Effector memory CD8-positive, alpha-beta T cell (primary cell): ENCODE measurements at regions not wholly inside any gene's neighbourhood (a gene's known extent, or its start where the extent isn't known, plus 50 kb on each side); places are given as distances from the start of the nearest gene placed in this dataset.

Experiments
- ATAC-seq: fragments of 150-1000 bp; cut with Tn5 transposase; replicated peaks from 2 replicates; pipeline ENCODE4 v1.10.0; 2021; ENCODE audit warnings: mild to moderate bottlenecking, moderate library complexity
- DNase-seq, 3 experiments: peaks; one replicate each; pipeline ENCODE4 v3.0.0; 2021
- H3K27ac Mint-ChIP-seq, 2 donors: one replicate each; pipeline ENCODE4 v1.8.0; 2022; ENCODE audit warnings: mild to moderate bottlenecking in 2 of 2, mixed read lengths in 2 of 2, moderate library complexity in 2 of 2
- H3K27me3 Mint-ChIP-seq, 2 donors: one replicate each; pipeline ENCODE4 v1.8.0; 2022; ENCODE audit warnings: mixed read lengths in 2 of 2
- H3K36me3 Mint-ChIP-seq: one replicate; pipeline ENCODE4 v1.8.0; 2022; ENCODE audit warnings: mild to moderate bottlenecking, moderate library complexity, mixed read lengths; ENCODE audit not compliant: insufficient read depth
- H3K4me1 Mint-ChIP-seq, 2 donors: one replicate each; pipeline ENCODE4 v1.8.0; 2022; ENCODE audit warnings: low read depth in 2 of 2, mixed read lengths in 2 of 2
- H3K4me3 Mint-ChIP-seq, 2 donors: one replicate each; pipeline ENCODE4 v1.8.0; 2022; ENCODE audit warnings: mild to moderate bottlenecking in 2 of 2, mixed read lengths in 2 of 2, moderate library complexity in 2 of 2
- H3K9me3 Mint-ChIP-seq, 2 donors: one replicate each; pipeline ENCODE4 v1.8.0; 2022; ENCODE audit warnings: mixed read lengths in 2 of 2

DNA sequence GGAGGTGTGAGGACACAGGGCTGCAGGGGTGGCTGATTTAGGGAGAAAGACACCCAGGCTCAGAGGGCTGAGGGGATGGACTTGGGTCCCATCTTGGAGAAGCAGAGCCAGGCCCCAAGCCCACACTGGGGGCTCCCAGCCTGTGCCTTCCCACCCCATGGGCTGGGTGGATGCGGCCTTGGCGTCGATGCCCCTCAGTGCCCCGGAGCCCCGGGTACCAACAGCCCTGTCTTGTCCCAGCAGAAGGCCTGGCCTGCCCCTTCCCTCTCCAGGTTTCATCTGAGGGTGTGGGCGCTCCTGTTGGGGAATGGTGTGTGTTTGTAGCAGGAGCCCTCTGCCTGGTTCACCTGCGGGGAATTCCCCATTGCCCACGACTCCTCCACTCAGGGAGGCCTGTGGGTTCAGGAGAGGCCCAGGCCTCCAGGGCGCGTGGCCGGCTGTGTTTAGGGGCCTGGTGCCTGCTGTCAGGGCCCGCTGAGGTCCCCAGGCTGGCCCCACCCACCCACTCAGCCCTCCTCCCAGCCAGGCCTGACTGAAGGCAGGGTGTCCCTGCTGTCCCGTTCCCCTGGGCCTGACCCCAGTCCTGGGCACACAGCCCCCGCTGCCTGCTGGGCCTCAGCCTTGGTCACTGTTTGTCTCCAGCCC is 51.1 kb upstream of the BEGAIN start:
- Mint-ChIP-seq H3K4me1 (peaks cover 42 to 48% of the 10 kb centered on the region in 2 donors), H3K27ac (peak overlapping the region in 1 of 2 donors; percentile 35), H3K9me3 (no peaks in the 10 kb centered on the region), H3K4me3 (peak overlapping the region in 1 of 2 donors; percentile 27), H3K27me3 (peaks cover 13 to 38% of the 10 kb centered on the region in 2 donors), H3K36me3 (peaks cover 16% of the 10 kb centered on the region)
- DNase-seq: no peak
- ATAC-seq: no peak

DNA sequence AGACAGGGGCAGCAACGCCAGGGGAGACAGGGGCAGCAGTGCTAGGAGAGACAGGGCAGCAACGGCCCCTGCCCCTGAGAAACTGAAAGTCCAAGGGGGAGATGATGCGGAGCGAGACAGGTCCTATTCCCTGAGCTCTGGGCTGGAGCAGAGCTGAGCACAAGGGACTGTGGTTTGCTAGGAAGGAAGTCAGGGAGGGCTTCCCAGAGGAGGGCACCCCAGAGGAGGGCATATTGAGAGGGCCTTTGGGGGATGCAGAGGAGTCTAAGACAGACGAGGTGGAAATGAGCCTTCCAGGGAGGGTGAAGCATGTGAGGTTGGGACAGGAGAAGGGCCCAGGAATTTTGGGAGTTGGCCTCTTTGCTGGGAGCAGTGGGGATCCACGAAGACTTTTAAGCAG is 52.1 kb upstream of the BEGAIN start:
- DNase-seq: no peak
- ATAC-seq: no peak
- Mint-ChIP-seq H3K9me3 (no peaks in the 10 kb centered on the region), H3K4me1 (peaks cover 50 to 55% of the 10 kb centered on the region in 2 donors), H3K27me3 (peaks cover 13 to 31% of the 10 kb centered on the region in 2 donors), H3K4me3 (peak overlapping the region; percentile 81 to 85), H3K36me3 (peaks cover 16% of the 10 kb centered on the region), H3K27ac (peak overlapping the region; percentile 49 to 95)

DNA sequence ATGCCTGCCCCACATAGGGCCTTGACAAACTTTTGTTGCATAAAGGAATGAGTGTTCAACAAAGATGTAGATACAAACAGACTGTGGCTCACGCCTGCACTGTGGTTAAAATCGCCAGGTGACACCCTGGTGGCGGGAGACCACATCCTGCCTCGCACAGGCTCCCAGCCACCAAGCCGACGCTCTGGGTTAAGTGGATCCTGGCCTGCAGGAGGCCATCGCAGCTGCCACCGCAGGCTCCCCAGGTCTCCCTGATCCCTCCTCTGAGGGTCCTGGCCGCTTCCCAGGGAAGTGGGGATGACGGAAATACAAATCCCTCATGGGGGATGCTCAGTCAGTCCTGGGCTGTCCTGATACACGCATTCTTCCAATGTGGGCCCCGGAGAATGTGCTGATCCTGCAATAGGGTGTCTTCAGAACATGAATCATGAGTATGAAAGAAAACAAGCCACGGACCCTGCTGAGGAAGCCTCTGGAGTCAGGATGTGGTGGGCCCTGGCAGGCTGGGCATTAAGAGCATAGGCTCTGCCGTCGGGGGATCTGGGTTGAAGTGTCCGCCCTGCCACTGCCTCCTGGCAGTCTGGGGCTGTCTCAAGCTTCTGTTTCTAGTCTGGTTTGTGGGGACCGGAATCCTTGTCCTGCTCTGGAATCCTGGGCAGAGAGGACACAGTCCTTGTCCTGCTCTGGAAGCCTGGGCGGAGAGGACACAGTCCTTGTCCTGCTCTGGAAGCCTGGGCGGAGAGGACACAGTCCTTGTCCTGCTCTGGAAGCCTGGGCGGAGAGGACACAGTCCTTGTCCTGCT is 53.5 kb upstream of the BEGAIN start:
- Mint-ChIP-seq H3K4me3 (peak overlapping the region; percentile 81 to 85), H3K27ac (peak overlapping the region; percentile 88 to 95), H3K9me3 (no peaks in the 10 kb centered on the region), H3K4me1 (peaks cover 62 to 69% of the 10 kb centered on the region in 2 donors), H3K27me3 (peaks cover 7 to 17% of the 10 kb centered on the region in 2 donors), H3K36me3 (peaks cover 16% of the 10 kb centered on the region)
- ATAC-seq (peak; percentile 94), DNase-seq (peak; percentile 76 to 81 (median 77))

DNA sequence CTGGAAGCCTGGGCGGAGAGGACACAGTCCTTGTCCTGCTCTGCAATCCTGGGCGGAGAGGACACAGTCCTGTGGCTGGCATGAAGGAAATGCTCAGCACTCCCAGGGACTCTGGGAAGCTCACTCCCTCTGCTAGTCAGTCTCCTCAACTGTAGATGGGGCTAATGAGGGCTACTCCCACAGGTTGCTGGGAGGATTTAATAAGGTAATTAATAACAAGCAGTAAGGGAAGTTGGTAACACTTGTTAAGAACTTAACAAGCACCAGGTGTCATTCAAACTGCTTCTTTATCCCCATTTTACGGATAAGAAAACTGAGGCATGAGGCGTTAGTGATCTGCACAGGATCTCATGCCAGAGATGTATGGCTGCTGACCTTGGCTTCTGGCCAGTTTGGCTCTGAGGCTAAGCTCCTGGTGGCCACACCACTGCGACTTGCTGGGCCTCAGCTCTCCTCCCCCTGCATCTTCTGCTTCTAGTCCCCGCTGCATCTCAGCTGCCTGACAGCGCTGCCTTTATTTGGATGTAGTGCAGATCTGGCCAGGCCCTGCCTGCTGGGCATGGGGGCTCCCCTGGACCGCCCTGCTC is 54.1 kb upstream of the BEGAIN start:
- Mint-ChIP-seq H3K36me3 (peaks cover 16% of the 10 kb centered on the region), H3K4me3 (peak overlapping the region; percentile 48 to 85), H3K27ac (peak overlapping the region; percentile 46 to 95)

DNA sequence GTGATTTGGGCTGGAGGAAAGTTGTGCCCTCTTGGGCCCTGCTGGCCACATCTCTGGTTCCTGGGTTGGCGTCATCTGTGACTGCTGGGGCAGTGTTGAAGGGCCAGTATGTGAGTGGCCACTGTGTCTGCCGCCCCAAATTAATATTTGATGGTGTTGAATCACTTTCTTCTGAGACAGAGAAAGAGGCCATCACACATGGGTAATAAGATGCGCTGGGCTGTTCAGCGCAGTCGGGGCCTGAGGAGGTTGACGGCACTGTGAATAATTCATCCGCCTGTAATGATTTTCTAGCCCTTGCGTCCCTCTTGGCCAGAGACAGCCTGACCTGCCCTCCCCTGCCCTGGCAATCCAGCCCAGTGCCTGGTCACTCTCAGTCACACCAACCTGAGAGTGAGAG is 56.2 kb upstream of the BEGAIN start:
- DNase-seq (no peak), ATAC-seq (no peak)
- H3K4me1 Mint-ChIP-seq: peaks cover 62 to 68% of the 10 kb centered on the region in 2 donors
- no peaks in the 10 kb centered on the region for H3K9me3 Mint-ChIP-seq
- H3K27ac Mint-ChIP-seq: peak overlapping the region; percentile 35 to 44
- H3K4me3 Mint-ChIP-seq: no peak overlapping the region
- peaks cover 7 to 10% of the 10 kb centered on the region in 2 donors for H3K27me3 Mint-ChIP-seq
- H3K36me3 Mint-ChIP-seq: peaks cover 16% of the 10 kb centered on the region

More for the DNA sequence above, 54.1 kb upstream of the BEGAIN start:
- DNase-seq (no peak), ATAC-seq (no peak)
- Mint-ChIP-seq H3K9me3 (no peaks in the 10 kb centered on the region), H3K4me1 (peaks cover 66 to 73% of the 10 kb centered on the region in 2 donors), H3K27me3 (peaks cover 7 to 16% of the 10 kb centered on the region in 2 donors)

DNA sequence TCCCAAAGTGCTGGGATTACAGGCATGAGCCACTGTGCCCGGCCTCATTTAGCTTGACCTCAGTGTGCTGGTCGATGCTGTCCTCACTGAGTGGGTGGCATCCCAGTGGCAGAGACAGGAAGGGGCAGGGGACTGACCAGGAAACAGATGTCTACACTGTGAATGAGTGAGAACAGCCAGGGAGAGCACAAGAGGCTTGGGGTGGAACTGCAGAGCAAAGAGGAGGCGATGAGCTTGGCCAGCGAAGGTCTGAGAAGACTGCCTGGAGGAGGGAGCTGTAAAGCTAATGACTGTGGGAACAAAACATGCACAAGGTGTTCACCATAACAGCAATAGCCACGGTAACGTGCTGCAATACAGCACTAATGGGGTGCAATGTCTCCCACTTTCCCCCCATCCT is 57.2 kb upstream of the BEGAIN start:
- H3K27me3 Mint-ChIP-seq: peaks cover 7 to 10% of the 10 kb centered on the region in 2 donors
- H3K4me1 Mint-ChIP-seq: peaks cover 54 to 61% of the 10 kb centered on the region in 2 donors
- ATAC-seq: no peak
- no peaks in the 10 kb centered on the region for H3K9me3 Mint-ChIP-seq
- DNase-seq: no peak
- peak overlapping the region in 1 of 2 donors; percentile 19 for H3K4me3 Mint-ChIP-seq
- H3K36me3 Mint-ChIP-seq: peaks cover 16% of the 10 kb centered on the region
- no peak overlapping the region for H3K27ac Mint-ChIP-seq

DNA sequence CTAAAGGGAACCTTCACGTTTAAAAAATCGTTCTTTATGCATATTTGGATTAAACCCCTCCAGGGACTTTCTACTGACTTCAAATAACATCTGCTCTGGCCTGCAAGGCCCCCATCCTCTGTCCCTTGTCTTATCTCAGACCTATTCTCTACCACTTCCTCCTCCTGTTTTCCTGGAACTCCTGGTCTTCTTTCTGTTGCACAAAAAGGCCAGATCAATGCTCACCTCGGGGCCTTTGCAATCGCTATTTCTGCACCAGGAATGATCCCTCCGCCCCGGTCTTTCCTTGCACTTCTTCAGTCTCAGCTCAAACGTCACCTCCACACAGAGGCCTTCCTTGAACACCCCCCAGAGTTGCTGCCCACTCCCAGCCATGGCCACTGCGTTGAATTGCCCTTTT is 57.6 kb upstream of the BEGAIN start:
- Mint-ChIP-seq H3K4me1 (peaks cover 51 to 57% of the 10 kb centered on the region in 2 donors), H3K4me3 (peak overlapping the region in 1 of 2 donors; percentile 43), H3K36me3 (peaks cover 16% of the 10 kb centered on the region), H3K27ac (peak overlapping the region in 1 of 2 donors; percentile 2), H3K27me3 (peaks cover 7 to 10% of the 10 kb centered on the region in 2 donors), H3K9me3 (no peaks in the 10 kb centered on the region)
- ATAC-seq (no peak), DNase-seq (no peak)

DNA sequence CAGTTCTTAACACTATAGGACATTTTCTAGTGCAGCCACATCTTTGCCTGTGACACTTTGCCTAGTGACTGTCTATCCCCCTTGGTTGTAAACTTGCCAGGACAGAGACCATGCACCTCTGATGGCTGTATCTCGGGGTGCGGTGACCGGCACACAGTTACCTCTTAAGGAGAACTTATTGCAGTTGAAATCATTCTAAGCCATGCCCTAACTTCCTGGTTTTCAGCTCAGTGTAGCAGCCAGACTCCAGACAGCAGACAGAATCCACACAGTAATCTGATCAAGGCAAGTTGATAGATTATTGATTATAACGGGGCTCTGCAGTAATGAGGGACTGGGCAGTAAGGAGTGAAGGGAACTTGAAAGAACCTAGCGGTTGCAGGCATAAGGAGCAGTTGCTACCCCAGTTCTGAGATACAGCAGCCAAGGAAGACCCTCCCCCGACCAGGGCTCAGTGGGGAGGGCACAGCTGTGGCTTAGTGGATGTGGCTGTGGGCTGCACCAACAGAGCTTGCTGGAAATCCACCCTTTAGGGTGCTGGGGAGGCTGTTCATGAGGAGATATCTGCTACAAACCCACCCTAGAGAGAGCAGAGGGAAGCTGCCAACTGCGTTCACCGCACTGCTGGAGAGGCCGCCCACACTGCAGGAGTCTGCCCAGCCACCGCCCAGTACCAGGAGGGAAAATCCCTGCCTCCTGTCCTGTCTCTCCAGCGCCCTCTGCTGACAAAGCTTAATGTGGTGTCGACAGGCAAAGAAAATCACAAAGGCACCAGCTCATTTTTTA is 58.2 kb upstream of the BEGAIN start:
- Mint-ChIP-seq H3K9me3 (no peaks in the 10 kb centered on the region), H3K4me1 (peaks cover 45 to 51% of the 10 kb centered on the region in 2 donors), H3K36me3 (peaks cover 10% of the 10 kb centered on the region), H3K27ac (peak overlapping the region in 1 of 2 donors; percentile 2), H3K27me3 (peaks cover 7 to 10% of the 10 kb centered on the region in 2 donors), H3K4me3 (peak overlapping the region in 1 of 2 donors; percentile 43)
- ATAC-seq (peak; percentile 80), DNase-seq (peak; percentile 78 to 85 (median 84))

DNA sequence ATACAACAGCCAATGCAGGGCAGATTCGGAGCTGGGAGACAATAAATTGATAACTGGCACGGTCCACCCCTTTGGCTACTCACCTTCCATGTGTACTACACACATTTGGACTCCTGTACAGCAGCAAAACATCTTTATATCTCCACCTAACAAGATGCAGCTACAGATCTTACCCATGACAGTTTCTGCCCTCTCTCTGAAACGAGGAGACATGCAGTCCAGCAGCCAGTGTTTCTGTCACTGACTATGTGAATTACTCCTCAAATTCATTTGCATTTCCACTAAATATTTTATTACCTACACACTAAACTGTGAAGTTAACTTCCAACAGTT is 58.7 kb upstream of the BEGAIN start:
- Mint-ChIP-seq H3K36me3 (peaks cover 5% of the 10 kb centered on the region), H3K4me1 (peaks cover 40 to 45% of the 10 kb centered on the region in 2 donors), H3K9me3 (no peaks in the 10 kb centered on the region), H3K27ac (no peak overlapping the region), H3K27me3 (peaks cover 7 to 10% of the 10 kb centered on the region in 2 donors), H3K4me3 (peak overlapping the region in 1 of 2 donors; percentile 43)
- no peak for DNase-seq
- no peak for ATAC-seq

DNA sequence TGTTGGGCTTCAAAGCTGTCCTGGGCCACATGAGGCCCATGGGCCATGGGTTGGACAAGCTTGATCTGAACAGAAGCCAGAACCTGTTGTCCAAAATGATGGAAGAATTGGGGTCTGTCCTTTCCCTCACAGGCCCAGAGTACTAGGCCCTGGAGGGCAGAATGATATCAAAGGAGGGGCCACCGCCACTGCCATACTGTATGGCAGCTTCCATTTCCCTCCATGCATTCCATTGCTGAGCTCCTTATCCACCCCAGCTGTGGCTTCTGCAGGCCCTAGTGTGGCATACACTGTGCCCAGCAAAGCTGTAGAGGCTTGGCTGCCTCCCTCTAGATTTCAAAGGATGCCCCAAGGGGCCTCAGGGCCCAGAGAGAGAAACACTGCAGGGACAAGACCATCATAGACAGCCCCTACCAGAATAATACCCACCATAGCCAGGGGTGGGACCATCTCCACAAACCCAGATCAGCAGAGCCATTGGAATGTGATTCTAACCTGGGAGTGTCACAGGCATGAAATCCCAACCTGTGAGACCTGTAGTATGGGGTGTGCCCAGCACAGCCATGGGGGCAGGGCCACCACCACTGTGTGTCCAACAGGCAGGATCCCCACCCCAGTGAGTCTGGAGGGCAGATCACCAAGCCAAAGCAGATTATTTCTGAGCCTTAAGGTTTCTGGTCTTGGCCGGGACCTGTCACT is 61.4 kb upstream of the BEGAIN start:
- H3K36me3 Mint-ChIP-seq: no peaks in the 10 kb centered on the region
- no peaks in the 10 kb centered on the region for H3K9me3 Mint-ChIP-seq
- no peak overlapping the region for H3K4me3 Mint-ChIP-seq
- H3K27me3 Mint-ChIP-seq: peaks cover 13 to 16% of the 10 kb centered on the region in 2 donors
- H3K27ac Mint-ChIP-seq: no peak overlapping the region
- DNase-seq (no peak), ATAC-seq (no peak)
- peaks cover 26 to 27% of the 10 kb centered on the region in 2 donors for H3K4me1 Mint-ChIP-seq

DNA sequence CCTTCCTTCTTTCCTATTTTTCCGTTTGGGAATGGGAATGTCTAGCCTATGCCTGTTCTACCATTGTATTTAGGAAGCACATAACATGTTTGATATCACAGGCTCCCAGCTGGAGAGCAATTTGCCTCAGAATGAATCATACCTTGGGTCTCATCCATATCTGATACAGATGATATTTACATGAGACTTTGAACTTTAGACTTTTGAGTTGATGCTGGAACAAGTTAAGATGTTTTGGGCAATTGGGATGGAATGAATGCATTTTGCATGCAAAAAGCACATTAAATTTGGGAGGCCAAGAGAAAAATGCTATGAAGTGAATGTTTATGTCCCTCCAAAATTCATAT is 61.9 kb upstream of the BEGAIN start:
- no peak for ATAC-seq
- no peak overlapping the region for H3K27ac Mint-ChIP-seq
- peaks cover 18 to 21% of the 10 kb centered on the region in 2 donors for H3K27me3 Mint-ChIP-seq
- no peaks in the 10 kb centered on the region for H3K36me3 Mint-ChIP-seq
- H3K4me1 Mint-ChIP-seq: peaks cover 23 to 24% of the 10 kb centered on the region in 2 donors
- H3K9me3 Mint-ChIP-seq: no peaks in the 10 kb centered on the region
- no peak overlapping the region for H3K4me3 Mint-ChIP-seq
- no peak for DNase-seq

DNA sequence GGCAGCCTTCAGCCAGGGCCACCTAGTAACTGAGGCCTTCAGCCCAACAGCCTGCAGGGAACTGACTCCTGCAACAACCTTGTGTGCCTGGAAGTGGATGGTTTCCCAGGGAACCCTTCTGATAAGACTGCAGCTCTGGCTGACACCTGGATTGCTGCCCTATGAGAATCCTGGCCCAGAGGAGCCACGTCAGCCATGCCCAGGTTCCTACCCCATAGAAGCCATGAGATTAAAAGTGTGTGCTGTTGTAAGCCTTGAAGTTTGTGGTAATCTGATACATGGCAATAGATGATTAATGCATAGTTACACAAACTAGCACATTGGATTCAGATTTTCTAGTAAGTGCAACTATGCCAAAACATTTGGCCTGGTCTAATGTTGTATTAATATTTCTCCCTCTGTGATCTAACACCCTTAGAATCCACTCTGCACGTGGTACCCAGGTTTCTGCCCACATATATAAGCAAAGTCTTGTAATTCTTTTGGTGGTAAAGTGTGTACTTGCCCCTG is 64.8 kb upstream of the BEGAIN start:
- DNase-seq (no peak), ATAC-seq (no peak)
- Mint-ChIP-seq H3K9me3 (no peaks in the 10 kb centered on the region), H3K36me3 (no peaks in the 10 kb centered on the region), H3K27ac (no peak overlapping the region), H3K27me3 (peaks cover 32 to 50% of the 10 kb centered on the region in 2 donors), H3K4me1 (peaks cover 5% of the 10 kb centered on the region in 2 donors), H3K4me3 (no peak overlapping the region)
